HG03025 (cell line): ENCODE measurements at regions not wholly inside any gene's neighbourhood (a gene's known extent, or its start where the extent isn't known, plus 50 kb on each side); places are given as distances from the start of the nearest gene placed in this dataset.

Source experiments
- ATAC-seq: cut with Tn5 transposase; IDR thresholded peaks from one replicate; pipeline ENCODE4 v1.9.1; 2021; ENCODE audit warnings: mild to moderate bottlenecking, moderate library complexity; ENCODE audit not compliant: unreplicated experiment, low FRiP score

DNA sequence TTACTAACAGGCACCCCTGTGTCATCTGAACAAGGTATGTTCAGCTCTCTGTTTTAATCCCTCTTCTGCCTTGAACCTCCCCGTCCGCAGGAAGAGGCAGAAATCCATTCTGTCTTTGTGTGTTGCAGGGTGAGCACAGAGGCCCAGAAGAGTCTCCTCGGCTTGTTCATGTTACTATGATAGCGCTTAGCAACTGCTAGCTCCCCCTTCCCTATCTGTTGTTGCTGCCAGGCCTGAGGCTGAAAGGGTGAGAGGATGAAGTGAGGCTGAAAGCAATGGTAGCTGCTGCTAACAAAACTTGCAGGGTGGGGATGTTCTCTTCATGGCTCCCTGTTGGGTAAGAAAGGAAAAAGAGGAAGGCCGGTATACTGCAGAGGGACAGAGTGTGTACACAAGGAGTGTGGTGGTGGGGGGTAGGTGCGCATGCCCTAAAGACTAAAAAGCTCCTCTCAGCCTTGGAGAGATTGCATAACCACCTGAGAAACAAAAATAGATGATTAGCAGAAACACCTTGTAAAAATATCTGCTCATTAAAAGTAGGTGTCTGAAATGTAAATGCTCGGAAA lies 55.2 kb upstream of the CITED2 start:
- ATAC-seq: no peak

GRCh38 chr6:139427199-139427598 lies 52.8 kb upstream of the CITED2 start:
- ATAC-seq: no peak

DNA sequence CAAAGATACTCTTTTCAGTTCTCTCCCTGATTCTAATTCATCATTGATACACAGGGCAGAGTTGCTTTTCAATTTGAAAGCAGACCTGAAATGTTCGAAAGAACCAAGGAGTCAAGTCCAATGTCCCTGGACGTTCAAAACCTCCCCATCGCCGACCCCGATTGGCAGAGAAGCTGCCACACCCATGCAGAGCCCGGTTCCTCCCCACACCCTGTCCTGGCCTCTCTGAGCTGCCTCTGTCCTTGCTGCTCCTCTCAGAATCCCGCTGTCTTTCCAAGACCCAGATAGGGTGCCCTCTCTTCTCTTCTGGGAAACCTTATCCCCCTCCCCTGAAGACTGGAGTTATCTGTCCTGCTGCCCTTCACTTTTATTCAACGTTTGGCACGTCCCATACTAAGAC lies 52.3 kb upstream of the CITED2 start:
- no peak for ATAC-seq

GRCh38 chr6:139425780-139426179 lies 51.3 kb upstream of the CITED2 start:
- ATAC-seq: no peak

GRCh38 chr6:139423971-139424667 lies 49.7 kb upstream of the CITED2 start:
- ATAC-seq: no peak
